WERI-Rb-1 (cell line): ENCODE measurements at regions not wholly inside any gene's neighbourhood (a gene's known extent, or its start where the extent isn't known, plus 50 kb on each side); places are given as distances from the start of the nearest gene placed in this dataset.

Experiments
- DNase-seq: peaks from one replicate; pipeline ENCODE4 v3.0.0-alpha.2; 2020
- H3K27ac ChIP-seq: fragments of 250-450 bp; sonication (Bioruptor Pico); 2 replicates; pipeline ENCODE4 v1.5.1; 2020; ENCODE audit warnings: mild to moderate bottlenecking, moderate library complexity
- H3K27me3 ChIP-seq: fragments of 250-450 bp; sonication (Bioruptor Pico); 2 replicates; pipeline ENCODE4 v1.5.1; 2021; ENCODE audit warnings: mild to moderate bottlenecking, low read depth, moderate library complexity; ENCODE audit not compliant: insufficient read depth, severe bottlenecking
- H3K36me3 ChIP-seq: fragments of 250-450 bp; sonication (Bioruptor Pico); 2 replicates; pipeline ENCODE4 v1.5.1; 2020; ENCODE audit warnings: mild to moderate bottlenecking, moderate library complexity
- H3K4me3 ChIP-seq: 2 replicates; pipeline ENCODE4 v1.5.1; 2011; ENCODE audit warnings: low read depth, mild to moderate bottlenecking, control low read depth, low read length
- H3K9me3 ChIP-seq: fragments of 250-450 bp; sonication (Bioruptor Pico); 2 replicates; pipeline ENCODE4 v1.5.1; 2021; ENCODE audit warnings: mild to moderate bottlenecking, moderate library complexity; ENCODE audit not compliant: severe bottlenecking
- TF ChIP-seq, protein P1 (sequence below): IDR thresholded peaks from 2 replicates; pipeline ENCODE4 v1.5.1; 2011; ENCODE audit warnings: low read depth, mild to moderate bottlenecking, control low read depth, inconsistent platforms, low read length

DNA sequence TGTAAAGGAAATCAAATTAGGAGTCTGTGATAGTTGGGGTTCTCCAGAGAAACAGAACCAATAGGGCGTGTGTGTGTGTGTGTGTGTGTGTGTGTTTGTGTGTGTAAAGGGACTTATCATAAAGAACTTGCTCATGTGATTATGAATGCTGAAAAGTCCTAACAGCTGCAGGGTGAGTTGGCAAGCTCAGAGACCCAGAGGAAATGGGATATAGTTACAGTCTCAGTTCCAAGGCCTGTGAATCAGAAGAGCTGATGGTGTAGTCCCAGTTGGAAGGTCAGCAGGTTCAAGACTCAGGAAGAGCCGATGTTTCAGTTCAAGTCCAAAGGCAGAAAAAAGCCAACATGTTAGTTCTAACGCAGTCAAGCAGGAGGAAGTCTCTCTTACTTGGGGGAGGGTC lies 214.2 kb downstream of the ELAVL2 start:
- Histone ChIP-seq H3K27me3 (no peaks in the 10 kb centered on the region), H3K9me3 (no peaks in the 10 kb centered on the region), H3K4me3 (no peak overlapping the region), H3K36me3 (no peaks in the 10 kb centered on the region), H3K27ac (no peak overlapping the region)
- TF ChIP-seq, protein P1, sequence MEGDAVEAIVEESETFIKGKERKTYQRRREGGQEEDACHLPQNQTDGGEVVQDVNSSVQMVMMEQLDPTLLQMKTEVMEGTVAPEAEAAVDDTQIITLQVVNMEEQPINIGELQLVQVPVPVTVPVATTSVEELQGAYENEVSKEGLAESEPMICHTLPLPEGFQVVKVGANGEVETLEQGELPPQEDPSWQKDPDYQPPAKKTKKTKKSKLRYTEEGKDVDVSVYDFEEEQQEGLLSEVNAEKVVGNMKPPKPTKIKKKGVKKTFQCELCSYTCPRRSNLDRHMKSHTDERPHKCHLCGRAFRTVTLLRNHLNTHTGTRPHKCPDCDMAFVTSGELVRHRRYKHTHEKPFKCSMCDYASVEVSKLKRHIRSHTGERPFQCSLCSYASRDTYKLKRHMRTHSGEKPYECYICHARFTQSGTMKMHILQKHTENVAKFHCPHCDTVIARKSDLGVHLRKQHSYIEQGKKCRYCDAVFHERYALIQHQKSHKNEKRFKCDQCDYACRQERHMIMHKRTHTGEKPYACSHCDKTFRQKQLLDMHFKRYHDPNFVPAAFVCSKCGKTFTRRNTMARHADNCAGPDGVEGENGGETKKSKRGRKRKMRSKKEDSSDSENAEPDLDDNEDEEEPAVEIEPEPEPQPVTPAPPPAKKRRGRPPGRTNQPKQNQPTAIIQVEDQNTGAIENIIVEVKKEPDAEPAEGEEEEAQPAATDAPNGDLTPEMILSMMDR: no peak
- DNase-seq: no peak

- no peak overlapping the region for H3K27ac ChIP-seq
- TF ChIP-seq, protein P1: no peak
- no peaks in the 10 kb centered on the region for H3K27me3 ChIP-seq
- no peak for DNase-seq
- no peak overlapping the region for H3K4me3 ChIP-seq
- no peaks in the 10 kb centered on the region for H3K36me3 ChIP-seq
- H3K9me3 ChIP-seq: no peaks in the 10 kb centered on the region
Measured at GRCh38 chr9:23615569-23615968, 210.5 kb downstream of the ELAVL2 start.

DNA sequence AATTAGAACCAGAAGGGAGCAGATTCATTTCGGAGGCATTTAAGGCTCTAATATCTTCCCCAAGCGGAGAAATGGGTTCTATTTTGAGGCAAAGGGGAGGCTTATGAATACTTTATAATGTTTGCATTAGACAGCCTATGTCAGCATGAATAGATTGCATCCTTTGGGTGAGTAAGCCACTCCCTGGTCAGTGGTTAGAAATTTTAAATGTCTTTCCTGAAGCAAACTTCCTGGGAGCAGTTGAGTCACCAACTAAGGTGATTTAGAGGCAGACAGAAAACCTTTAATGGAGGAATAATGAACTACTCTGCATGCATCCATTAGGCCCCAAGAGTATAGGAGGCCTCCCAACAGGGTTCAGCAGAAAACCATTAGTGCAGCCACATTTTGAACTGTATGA lies 204.9 kb downstream of the ELAVL2 start:
- DNase-seq: no peak
- Histone ChIP-seq H3K4me3 (no peak overlapping the region), H3K9me3 (no peaks in the 10 kb centered on the region), H3K36me3 (no peaks in the 10 kb centered on the region), H3K27me3 (no peaks in the 10 kb centered on the region), H3K27ac (no peak overlapping the region)
- TF ChIP-seq, protein P1: no peak

GRCh38 chr9:23621924-23622323 lies 204.1 kb downstream of the ELAVL2 start:
- TF ChIP-seq, protein P1: no peak

DNA sequence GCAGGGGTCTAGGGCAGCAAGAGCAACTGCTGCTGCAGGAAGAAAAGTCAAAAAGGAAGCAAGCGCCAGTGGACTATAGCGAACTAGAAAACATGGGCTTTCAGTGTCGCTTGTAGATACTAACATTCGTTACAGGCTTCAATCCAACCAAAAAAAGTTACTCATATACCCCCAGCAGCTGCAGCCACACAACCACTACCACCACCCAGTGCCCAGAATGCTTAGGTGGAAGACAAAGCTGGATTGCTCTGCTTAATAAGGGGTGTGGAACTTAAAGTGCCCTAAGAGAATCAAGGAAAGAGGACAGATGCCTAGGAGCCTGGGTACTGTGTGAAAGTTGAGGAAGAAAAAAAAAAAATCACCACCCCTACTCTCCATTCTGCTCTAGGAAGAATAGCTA lies 203.6 kb downstream of the ELAVL2 start:
- H3K4me3 ChIP-seq: no peak overlapping the region
- no peaks in the 10 kb centered on the region for H3K27me3 ChIP-seq
- TF ChIP-seq, protein P1: no peak
- H3K9me3 ChIP-seq: no peaks in the 10 kb centered on the region
- H3K27ac ChIP-seq: no peak overlapping the region
- no peak for DNase-seq
- no peaks in the 10 kb centered on the region for H3K36me3 ChIP-seq

More at GRCh38 chr9:23621924-23622323, 204.1 kb downstream of the ELAVL2 start:
- Histone ChIP-seq H3K4me3 (no peak overlapping the region), H3K27ac (no peak overlapping the region), H3K27me3 (no peaks in the 10 kb centered on the region), H3K36me3 (no peaks in the 10 kb centered on the region), H3K9me3 (no peaks in the 10 kb centered on the region)
- no peak for DNase-seq

- H3K27ac ChIP-seq: no peak overlapping the region
- no peaks in the 10 kb centered on the region for H3K9me3 ChIP-seq
- no peak overlapping the region for H3K4me3 ChIP-seq
- no peaks in the 10 kb centered on the region for H3K27me3 ChIP-seq
- no peak for DNase-seq
- H3K36me3 ChIP-seq: no peaks in the 10 kb centered on the region
- TF ChIP-seq, protein P1: no peak
Measured at GRCh38 chr9:23630488-23630887, 195.6 kb downstream of the ELAVL2 start.
